HG02870 (cell line): ENCODE measurements at regions not wholly inside any gene's neighbourhood (a gene's known extent, or its start where the extent isn't known, plus 50 kb on each side); places are given as distances from the start of the nearest gene placed in this dataset.
"Not testable (repeated sequence)": the region's sequence is repeated elsewhere in the genome, so short reads cannot be mapped to it uniquely, and the experiment has no call there.

Experiments
- ATAC-seq: cut with Tn5 transposase; IDR thresholded peaks from one replicate; pipeline ENCODE4 v1.9.1; 2021; ENCODE audit warnings: mild to moderate bottlenecking, moderate library complexity; ENCODE audit not compliant: unreplicated experiment

GRCh38 chr13:42474954-42475353 is 99.0 kb upstream of the TNFSF11 start:
- ATAC-seq, result no peak

- no peak for ATAC-seq
Observed at GRCh38 chr13:42477596-42478190, 96.3 kb upstream of the TNFSF11 start.

GRCh38 chr13:42478531-42479156 is 95.3 kb upstream of the TNFSF11 start:
- ATAC-seq, result no peak

GRCh38 chr13:42484386-42484785 is 89.6 kb upstream of the TNFSF11 start:
- no peak for ATAC-seq

GRCh38 chr13:42485272-42485671 is 88.7 kb upstream of the TNFSF11 start:
- no peak for ATAC-seq

- ATAC-seq, result no peak
Observed at GRCh38 chr13:42486711-42487198, 87.2 kb upstream of the TNFSF11 start.

- no peak for ATAC-seq
Observed at GRCh38 chr13:42487221-42487620, 86.7 kb upstream of the TNFSF11 start.

- no peak for ATAC-seq
Observed at GRCh38 chr13:42490676-42491075, 83.3 kb upstream of the TNFSF11 start.

- ATAC-seq, result no peak
Observed at GRCh38 chr13:42492372-42492920, 81.5 kb upstream of the TNFSF11 start.

GRCh38 chr13:42494157-42494556 is 79.8 kb upstream of the TNFSF11 start:
- ATAC-seq, result no peak

- no peak for ATAC-seq
Observed at GRCh38 chr13:42495255-42495654, 78.7 kb upstream of the TNFSF11 start.

GRCh38 chr13:42495751-42496150 is 78.2 kb upstream of the TNFSF11 start:
- peak; percentile 32 for ATAC-seq

GRCh38 chr13:42496926-42497554 is 76.9 kb upstream of the TNFSF11 start:
- ATAC-seq, result not testable (repeated sequence)

GRCh38 chr13:42497798-42498197 is 76.2 kb upstream of the TNFSF11 start:
- ATAC-seq, result peak; percentile 91

GRCh38 chr13:42498521-42498920 is 75.4 kb upstream of the TNFSF11 start:
- ATAC-seq, result no peak
